ENCODE measurements at regions not wholly inside any gene's neighbourhood (a gene's known extent, or its start where the extent isn't known, plus 50 kb on each side); places are given as distances from the start of the nearest gene placed in this dataset.

DNA sequence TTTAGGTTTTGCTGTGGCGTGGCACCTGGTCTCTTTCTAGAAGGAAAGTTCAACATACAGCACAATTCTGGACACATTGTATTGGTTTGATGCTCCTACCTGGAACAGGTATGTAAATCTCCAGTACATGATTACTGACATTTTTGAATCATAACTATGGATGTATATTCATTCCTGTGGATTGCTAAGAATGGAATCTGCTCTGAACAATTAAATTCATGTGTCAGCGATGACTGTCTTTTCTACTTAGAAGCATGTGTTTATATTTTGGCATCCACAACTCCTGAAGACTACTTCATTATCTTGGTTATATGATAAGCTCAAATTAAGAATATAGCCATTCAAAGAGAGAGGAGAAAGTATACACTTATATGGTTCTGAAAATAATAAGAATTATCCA is 291.8 kb downstream of the CHRM3 start:
- H3K4me1 ChIP-seq: no peaks in the 10 kb centered on the region
- WGBS (ENCODE audit: missing lambda C conversion rate): 67% methylated on average over 2 of the region's 2 CpGs
- no peak for DNase-seq (ENCODE audit: low read depth in 1 of 2, low spot score in 1 of 2)
- CTCF ChIA-PET: interaction anchor here (0.7 to 1.2 kb wide), 2 partner anchors 26 to 46 kb away, joined by 3 read pairs; no protein-coding TSS in a partner anchor
- no peak for FAIRE-seq
- TF ChIP-seq ZC3H11A (IDR thresholded peaks at IDR 0.05) (no peak), SREBF2 (IDR thresholded peaks at IDR 0.05) (no peak), MAFK (IDR thresholded peaks at IDR 0.05; ENCODE audit: partially characterized antibody) (no peak), KDM1A (IDR thresholded peaks at IDR 0.05; ENCODE audit: low read depth) (no peak), RAD21 (conservative IDR thresholded peaks at IDR 0.05 in 1 of 2, IDR thresholded peaks at IDR 0.05 in 1 of 2) (no peak), ESRRA (IDR thresholded peaks at IDR 0.05; ENCODE audit: borderline replicate concordance, low read length) (no peak), ZSCAN20 (CRISPR knock-in tag; IDR thresholded peaks at IDR 0.05) (no peak), RARB (CRISPR knock-in tag; IDR thresholded peaks at IDR 0.05) (no peak), HOXA7 (CRISPR knock-in tag; IDR thresholded peaks at IDR 0.05) (no peak), JUN (IDR thresholded peaks at IDR 0.05) (no peak), FOXS1 (CRISPR knock-in tag; IDR thresholded peaks at IDR 0.05) (no peak), PHF8 (IDR thresholded peaks at IDR 0.05; ENCODE audit: borderline replicate concordance, low read depth) (no peak), RNF2 (IDR thresholded peaks at IDR 0.05; ENCODE audit: borderline replicate concordance, low read depth) (no peak), CBX2 (IDR thresholded peaks at IDR 0.05; ENCODE audit: borderline replicate concordance, low read depth) (no peak), CEBPB (IDR thresholded peaks at IDR 0.05) (no peak)
- TF ChIP-seq, protein P1, sequence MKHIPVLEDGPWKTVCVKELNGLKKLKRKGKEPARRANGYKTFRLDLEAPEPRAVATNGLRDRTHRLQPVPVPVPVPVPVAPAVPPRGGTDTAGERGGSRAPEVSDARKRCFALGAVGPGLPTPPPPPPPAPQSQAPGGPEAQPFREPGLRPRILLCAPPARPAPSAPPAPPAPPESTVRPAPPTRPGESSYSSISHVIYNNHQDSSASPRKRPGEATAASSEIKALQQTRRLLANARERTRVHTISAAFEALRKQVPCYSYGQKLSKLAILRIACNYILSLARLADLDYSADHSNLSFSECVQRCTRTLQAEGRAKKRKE (CRISPR knock-in tag; IDR thresholded peaks at IDR 0.05; ENCODE audit: low read depth): no peak
- TF ChIP-seq, protein P2, sequence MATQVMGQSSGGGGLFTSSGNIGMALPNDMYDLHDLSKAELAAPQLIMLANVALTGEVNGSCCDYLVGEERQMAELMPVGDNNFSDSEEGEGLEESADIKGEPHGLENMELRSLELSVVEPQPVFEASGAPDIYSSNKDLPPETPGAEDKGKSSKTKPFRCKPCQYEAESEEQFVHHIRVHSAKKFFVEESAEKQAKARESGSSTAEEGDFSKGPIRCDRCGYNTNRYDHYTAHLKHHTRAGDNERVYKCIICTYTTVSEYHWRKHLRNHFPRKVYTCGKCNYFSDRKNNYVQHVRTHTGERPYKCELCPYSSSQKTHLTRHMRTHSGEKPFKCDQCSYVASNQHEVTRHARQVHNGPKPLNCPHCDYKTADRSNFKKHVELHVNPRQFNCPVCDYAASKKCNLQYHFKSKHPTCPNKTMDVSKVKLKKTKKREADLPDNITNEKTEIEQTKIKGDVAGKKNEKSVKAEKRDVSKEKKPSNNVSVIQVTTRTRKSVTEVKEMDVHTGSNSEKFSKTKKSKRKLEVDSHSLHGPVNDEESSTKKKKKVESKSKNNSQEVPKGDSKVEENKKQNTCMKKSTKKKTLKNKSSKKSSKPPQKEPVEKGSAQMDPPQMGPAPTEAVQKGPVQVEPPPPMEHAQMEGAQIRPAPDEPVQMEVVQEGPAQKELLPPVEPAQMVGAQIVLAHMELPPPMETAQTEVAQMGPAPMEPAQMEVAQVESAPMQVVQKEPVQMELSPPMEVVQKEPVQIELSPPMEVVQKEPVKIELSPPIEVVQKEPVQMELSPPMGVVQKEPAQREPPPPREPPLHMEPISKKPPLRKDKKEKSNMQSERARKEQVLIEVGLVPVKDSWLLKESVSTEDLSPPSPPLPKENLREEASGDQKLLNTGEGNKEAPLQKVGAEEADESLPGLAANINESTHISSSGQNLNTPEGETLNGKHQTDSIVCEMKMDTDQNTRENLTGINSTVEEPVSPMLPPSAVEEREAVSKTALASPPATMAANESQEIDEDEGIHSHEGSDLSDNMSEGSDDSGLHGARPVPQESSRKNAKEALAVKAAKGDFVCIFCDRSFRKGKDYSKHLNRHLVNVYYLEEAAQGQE (IDR thresholded peaks at IDR 0.05): no peak
- TF ChIP-seq, protein P3, sequence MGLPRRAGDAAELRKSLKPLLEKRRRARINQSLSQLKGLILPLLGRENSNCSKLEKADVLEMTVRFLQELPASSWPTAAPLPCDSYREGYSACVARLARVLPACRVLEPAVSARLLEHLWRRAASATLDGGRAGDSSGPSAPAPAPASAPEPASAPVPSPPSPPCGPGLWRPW (IDR thresholded peaks at IDR 0.05): no peak
- TF ChIP-seq, protein P4, sequence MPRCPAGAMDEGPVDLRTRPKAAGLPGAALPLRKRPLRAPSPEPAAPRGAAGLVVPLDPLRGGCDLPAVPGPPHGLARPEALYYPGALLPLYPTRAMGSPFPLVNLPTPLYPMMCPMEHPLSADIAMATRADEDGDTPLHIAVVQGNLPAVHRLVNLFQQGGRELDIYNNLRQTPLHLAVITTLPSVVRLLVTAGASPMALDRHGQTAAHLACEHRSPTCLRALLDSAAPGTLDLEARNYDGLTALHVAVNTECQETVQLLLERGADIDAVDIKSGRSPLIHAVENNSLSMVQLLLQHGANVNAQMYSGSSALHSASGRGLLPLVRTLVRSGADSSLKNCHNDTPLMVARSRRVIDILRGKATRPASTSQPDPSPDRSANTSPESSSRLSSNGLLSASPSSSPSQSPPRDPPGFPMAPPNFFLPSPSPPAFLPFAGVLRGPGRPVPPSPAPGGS (IDR thresholded peaks at IDR 0.05): no peak
- ATAC-seq: no peak
- POLR2A ChIA-PET: no interaction called here
- H3K9me3 ChIP-seq: no peaks in the 10 kb centered on the region
- no peak overlapping the region for H3K4me2 ChIP-seq
- H3K27ac ChIP-seq: no peak overlapping the region
- no peak overlapping the region for H3K4me3 ChIP-seq

DNA sequence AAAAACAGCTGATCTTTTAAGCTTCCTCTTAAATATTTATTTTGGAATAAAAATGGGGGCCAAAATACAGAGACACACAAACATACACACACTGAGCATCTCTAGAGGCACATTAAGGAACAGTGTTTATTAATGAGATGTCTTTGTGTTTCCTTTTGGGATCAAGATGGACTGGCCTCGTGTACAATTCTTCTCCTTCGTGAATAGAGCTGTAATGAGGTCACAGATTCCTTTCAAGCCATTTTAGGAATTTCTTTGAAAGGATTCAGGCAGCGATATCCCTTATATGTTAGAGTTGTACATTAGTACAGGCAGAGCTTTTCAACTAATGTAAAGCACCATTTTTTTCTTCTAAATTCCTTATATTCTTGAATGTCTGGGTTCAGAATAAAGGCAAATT is 295.7 kb downstream of the CHRM3 start:
- POLR2A ChIA-PET: no interaction called here
- TF ChIP-seq HEYL (CRISPR knock-in tag; IDR thresholded peaks at IDR 0.05): no peak
- no peak for TF ChIP-seq FOSL2 (IDR thresholded peaks at IDR 0.05)
- TF ChIP-seq FOSL2 (CRISPR knock-in tag; IDR thresholded peaks at IDR 0.05): no peak
- TF ChIP-seq RNF2 (IDR thresholded peaks at IDR 0.05; ENCODE audit: borderline replicate concordance, low read depth): no peak
- no peak for TF ChIP-seq POLR2A (IDR thresholded peaks at IDR 0.05; ENCODE audit: low read length)
- TF ChIP-seq CHD4 (IDR thresholded peaks at IDR 0.05; ENCODE audit: borderline replicate concordance): no peak
- TF ChIP-seq FOXS1 (CRISPR knock-in tag; IDR thresholded peaks at IDR 0.05): no peak
- TF ChIP-seq, protein P5, sequence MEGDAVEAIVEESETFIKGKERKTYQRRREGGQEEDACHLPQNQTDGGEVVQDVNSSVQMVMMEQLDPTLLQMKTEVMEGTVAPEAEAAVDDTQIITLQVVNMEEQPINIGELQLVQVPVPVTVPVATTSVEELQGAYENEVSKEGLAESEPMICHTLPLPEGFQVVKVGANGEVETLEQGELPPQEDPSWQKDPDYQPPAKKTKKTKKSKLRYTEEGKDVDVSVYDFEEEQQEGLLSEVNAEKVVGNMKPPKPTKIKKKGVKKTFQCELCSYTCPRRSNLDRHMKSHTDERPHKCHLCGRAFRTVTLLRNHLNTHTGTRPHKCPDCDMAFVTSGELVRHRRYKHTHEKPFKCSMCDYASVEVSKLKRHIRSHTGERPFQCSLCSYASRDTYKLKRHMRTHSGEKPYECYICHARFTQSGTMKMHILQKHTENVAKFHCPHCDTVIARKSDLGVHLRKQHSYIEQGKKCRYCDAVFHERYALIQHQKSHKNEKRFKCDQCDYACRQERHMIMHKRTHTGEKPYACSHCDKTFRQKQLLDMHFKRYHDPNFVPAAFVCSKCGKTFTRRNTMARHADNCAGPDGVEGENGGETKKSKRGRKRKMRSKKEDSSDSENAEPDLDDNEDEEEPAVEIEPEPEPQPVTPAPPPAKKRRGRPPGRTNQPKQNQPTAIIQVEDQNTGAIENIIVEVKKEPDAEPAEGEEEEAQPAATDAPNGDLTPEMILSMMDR (IDR thresholded peaks at IDR 0.05): no peak
- no peak for TF ChIP-seq CBX2 (IDR thresholded peaks at IDR 0.05; ENCODE audit: borderline replicate concordance, low read depth)
- no peak for TF ChIP-seq RARB (CRISPR knock-in tag; IDR thresholded peaks at IDR 0.05)
- no peak for TF ChIP-seq HOXB13 (CRISPR knock-in tag; IDR thresholded peaks at IDR 0.05; ENCODE audit: low read depth)
- no peak for TF ChIP-seq ZNF302 (CRISPR knock-in tag; IDR thresholded peaks at IDR 0.05)
- no peak for TF ChIP-seq TP53 (CRISPR knock-in tag; IDR thresholded peaks at IDR 0.05)
- TF ChIP-seq ZFP36 (IDR thresholded peaks at IDR 0.05; ENCODE audit: borderline replicate concordance, partially characterized antibody): no peak

More for the DNA sequence above, 295.7 kb downstream of the CHRM3 start:
- FAIRE-seq (no peak), ATAC-seq (no peak), DNase-seq (ENCODE audit: low read depth in 1 of 2, low spot score in 1 of 2) (no peak)
- CTCF ChIA-PET: interaction anchor here (0.6 kb wide), 1 partner anchor 90 kb away, joined by 3 read pairs; no protein-coding TSS in a partner anchor
- no peak overlapping the region for H3K27ac ChIP-seq
- no peaks in the 10 kb centered on the region for H3K9me3 ChIP-seq
- no peaks in the 10 kb centered on the region for H3K4me1 ChIP-seq
- no peak overlapping the region for H3K4me2 ChIP-seq
- WGBS (ENCODE audit: missing lambda C conversion rate): 24% methylated on average over 3 of the region's 3 CpGs
- H3K4me3 ChIP-seq: no peak overlapping the region

Measured in A549 (cell line).